ENCODE measurements at regions not wholly inside any gene's neighbourhood (a gene's known extent, or its start where the extent isn't known, plus 50 kb on each side); places are given as distances from the start of the nearest gene placed in this dataset.
A peak's percentile ranks its signal among the peaks of the same experiment; 100 is the strongest.

DNA sequence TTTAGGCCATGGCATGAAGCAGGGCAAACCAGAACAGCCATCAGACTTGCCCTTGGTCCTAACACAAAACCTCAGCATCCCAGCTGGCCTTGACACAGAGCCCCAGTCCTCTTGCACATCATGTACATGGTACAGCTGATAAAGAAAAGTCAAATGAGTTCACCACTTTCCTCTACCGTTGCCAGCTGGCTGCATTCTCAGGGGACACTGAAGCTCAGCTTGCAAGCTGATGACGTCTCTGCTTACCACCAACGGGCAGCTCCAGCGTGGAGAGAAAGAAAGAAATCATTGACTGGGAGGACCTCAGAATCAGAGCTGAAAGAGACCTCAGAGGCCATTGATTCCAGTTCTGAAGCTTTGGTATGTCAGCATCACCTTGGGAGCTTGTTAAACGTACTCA, 80.7 kb upstream of the CES5A start:
- Histone ChIP-seq H3K4me3 (ENCODE audit: low read depth, low read length) (no peak overlapping the region), H3K27ac (no peak overlapping the region), H3K36me3 (no peaks in the 10 kb centered on the region), H3K9me3 (ENCODE audit: severe bottlenecking) (no peaks in the 10 kb centered on the region), H3K27me3 (ENCODE audit: insufficient read depth, low read depth, severe bottlenecking) (no peaks in the 10 kb centered on the region)
- TF ChIP-seq, protein P1, sequence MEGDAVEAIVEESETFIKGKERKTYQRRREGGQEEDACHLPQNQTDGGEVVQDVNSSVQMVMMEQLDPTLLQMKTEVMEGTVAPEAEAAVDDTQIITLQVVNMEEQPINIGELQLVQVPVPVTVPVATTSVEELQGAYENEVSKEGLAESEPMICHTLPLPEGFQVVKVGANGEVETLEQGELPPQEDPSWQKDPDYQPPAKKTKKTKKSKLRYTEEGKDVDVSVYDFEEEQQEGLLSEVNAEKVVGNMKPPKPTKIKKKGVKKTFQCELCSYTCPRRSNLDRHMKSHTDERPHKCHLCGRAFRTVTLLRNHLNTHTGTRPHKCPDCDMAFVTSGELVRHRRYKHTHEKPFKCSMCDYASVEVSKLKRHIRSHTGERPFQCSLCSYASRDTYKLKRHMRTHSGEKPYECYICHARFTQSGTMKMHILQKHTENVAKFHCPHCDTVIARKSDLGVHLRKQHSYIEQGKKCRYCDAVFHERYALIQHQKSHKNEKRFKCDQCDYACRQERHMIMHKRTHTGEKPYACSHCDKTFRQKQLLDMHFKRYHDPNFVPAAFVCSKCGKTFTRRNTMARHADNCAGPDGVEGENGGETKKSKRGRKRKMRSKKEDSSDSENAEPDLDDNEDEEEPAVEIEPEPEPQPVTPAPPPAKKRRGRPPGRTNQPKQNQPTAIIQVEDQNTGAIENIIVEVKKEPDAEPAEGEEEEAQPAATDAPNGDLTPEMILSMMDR (IDR thresholded peaks at IDR 0.05; ENCODE audit: low read depth, low read length) = no peak
- peak; percentile 14 for DNase-seq

DNA sequence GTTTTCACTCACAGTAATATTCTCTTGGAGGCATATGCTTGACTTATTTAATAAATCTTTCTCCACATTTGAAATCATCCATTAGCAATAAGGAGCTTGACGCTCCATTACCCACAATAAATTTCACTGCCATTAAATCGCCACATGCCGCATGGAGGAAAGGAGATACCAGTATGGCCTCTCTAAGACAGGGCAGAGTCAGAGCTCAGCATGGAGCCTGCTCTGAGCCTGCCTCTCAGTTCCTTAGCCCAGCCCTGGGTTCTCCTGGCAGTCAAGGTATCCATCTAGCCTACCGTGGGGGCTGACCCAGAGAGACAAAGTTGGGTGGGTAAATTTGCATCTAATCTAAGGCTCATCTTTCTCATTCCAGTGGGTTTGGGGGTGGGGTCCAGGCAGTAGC, 80.3 kb upstream of the CES5A start:
- TF ChIP-seq, protein P1 (IDR thresholded peaks at IDR 0.05; ENCODE audit: low read depth, low read length) = no peak
- H3K4me3 ChIP-seq (ENCODE audit: low read depth, low read length) = no peak overlapping the region

DNA sequence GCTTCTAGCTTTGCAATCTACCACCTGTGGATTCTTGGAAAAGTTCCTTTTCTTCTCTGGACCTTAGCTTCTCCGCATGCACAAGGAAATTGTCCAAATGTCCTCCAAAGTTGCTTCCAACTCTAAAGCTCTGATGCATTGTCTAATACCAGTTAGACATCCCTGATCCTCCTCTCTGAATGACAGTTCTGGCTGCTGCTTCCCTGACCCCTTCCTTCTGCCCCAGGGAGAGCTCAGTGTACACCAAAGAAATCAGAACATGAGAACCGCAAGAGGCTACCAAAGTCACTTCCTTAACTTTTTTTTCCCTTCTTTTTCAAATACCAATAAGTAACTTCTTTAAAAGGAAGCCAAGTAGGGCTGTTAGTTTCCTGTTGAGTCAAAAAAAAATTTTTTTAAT, 79.7 kb upstream of the CES5A start:
- no peaks in the 10 kb centered on the region for H3K9me3 ChIP-seq (ENCODE audit: severe bottlenecking)
- no peak overlapping the region for H3K27ac ChIP-seq
- no peaks in the 10 kb centered on the region for H3K36me3 ChIP-seq
- TF ChIP-seq, protein P1 (IDR thresholded peaks at IDR 0.05; ENCODE audit: low read depth, low read length) = no peak
- H3K27me3 ChIP-seq (ENCODE audit: insufficient read depth, low read depth, severe bottlenecking) = no peaks in the 10 kb centered on the region
- DNase-seq = no peak
- H3K4me3 ChIP-seq (ENCODE audit: low read depth, low read length) = no peak overlapping the region

More for the DNA sequence above, 80.3 kb upstream of the CES5A start:
- Histone ChIP-seq H3K36me3 (no peaks in the 10 kb centered on the region), H3K9me3 (ENCODE audit: severe bottlenecking) (no peaks in the 10 kb centered on the region), H3K27ac (no peak overlapping the region), H3K27me3 (ENCODE audit: insufficient read depth, low read depth, severe bottlenecking) (no peaks in the 10 kb centered on the region)
- DNase-seq = no peak

DNA sequence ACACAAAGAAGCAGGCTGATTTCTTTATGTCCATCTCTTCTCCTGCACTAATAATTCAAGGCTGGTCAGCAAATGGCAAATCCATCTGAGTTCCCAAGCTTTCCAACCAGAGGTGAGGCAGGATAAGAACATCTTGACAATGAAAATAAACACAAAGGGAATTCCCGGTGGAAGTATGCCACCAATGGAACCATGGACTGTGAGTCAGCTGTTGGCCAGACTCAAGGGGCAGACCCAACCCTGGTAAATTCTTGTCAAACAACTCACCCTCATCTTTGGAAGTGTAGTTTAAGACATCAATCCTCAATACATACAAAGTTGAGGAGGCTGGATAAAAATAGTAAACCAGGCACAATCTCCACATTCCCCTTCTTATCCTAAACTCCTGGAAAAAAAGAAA, 74.3 kb upstream of the CES5A start:
- TF ChIP-seq, protein P1 (IDR thresholded peaks at IDR 0.05; ENCODE audit: low read depth, low read length) = no peak
- H3K36me3 ChIP-seq = no peaks in the 10 kb centered on the region
- no peak overlapping the region for H3K27ac ChIP-seq
- H3K27me3 ChIP-seq (ENCODE audit: insufficient read depth, low read depth, severe bottlenecking) = no peaks in the 10 kb centered on the region
- DNase-seq = no peak
- no peaks in the 10 kb centered on the region for H3K9me3 ChIP-seq (ENCODE audit: severe bottlenecking)
- H3K4me3 ChIP-seq (ENCODE audit: low read depth, low read length) = no peak overlapping the region

DNA sequence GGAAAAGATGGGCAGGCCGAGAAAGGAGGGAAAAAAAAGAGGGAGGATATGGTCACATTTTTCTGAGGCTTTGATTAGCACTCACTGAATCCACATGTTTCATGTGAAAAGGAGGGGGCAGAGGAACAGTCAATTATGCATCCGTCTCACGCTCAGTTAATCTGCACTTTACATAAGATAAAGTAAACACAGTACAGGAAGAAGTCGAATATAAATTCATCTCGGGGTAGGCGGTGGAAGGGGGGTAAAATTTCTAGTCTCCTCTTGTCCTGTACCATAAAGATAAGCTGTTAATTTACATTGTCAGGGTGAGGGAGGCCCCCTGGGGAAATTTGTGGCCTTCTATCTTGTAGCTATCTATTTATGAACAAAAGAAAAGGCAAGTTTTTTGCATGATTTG, 73.1 kb upstream of the CES5A start:
- Histone ChIP-seq H3K36me3 (no peaks in the 10 kb centered on the region), H3K27ac (no peak overlapping the region), H3K9me3 (ENCODE audit: severe bottlenecking) (no peaks in the 10 kb centered on the region), H3K4me3 (ENCODE audit: low read depth, low read length) (no peak overlapping the region), H3K27me3 (ENCODE audit: insufficient read depth, low read depth, severe bottlenecking) (no peaks in the 10 kb centered on the region)
- DNase-seq = no peak
- TF ChIP-seq, protein P1 (IDR thresholded peaks at IDR 0.05; ENCODE audit: low read depth, low read length) = no peak

DNA sequence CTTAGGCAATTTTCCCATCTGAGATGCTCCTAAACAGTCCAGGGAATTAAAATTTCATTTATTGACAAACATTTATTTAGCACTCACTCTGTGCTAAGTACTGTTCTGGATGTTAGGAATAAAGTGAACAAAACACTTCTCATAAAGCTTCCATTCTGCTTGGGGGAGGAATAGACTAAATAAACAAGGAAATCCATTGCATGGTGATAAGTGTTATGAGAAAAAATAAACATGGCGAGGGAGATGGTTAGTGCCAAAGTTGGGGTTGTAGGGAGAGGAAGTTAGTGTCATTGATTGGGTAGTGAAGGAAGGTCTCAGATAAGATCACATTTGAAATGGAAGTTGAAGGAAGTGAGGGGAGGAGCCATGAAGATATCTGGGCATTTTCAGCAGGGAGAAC, 72.2 kb upstream of the CES5A start:
- TF ChIP-seq, protein P1 (IDR thresholded peaks at IDR 0.05; ENCODE audit: low read depth, low read length) = no peak
- Histone ChIP-seq H3K9me3 (ENCODE audit: severe bottlenecking) (no peaks in the 10 kb centered on the region), H3K27me3 (ENCODE audit: insufficient read depth, low read depth, severe bottlenecking) (no peaks in the 10 kb centered on the region), H3K27ac (no peak overlapping the region), H3K4me3 (ENCODE audit: low read depth, low read length) (no peak overlapping the region), H3K36me3 (no peaks in the 10 kb centered on the region)
- DNase-seq = no peak
